ENCODE measurements at regions not wholly inside any gene's neighbourhood (a gene's known extent, or its start where the extent isn't known, plus 50 kb on each side); places are given as distances from the start of the nearest gene placed in this dataset.
"Not testable (repeated sequence)": the region's sequence is repeated elsewhere in the genome, so short reads cannot be mapped to it uniquely, and the experiment has no call there.

DNA sequence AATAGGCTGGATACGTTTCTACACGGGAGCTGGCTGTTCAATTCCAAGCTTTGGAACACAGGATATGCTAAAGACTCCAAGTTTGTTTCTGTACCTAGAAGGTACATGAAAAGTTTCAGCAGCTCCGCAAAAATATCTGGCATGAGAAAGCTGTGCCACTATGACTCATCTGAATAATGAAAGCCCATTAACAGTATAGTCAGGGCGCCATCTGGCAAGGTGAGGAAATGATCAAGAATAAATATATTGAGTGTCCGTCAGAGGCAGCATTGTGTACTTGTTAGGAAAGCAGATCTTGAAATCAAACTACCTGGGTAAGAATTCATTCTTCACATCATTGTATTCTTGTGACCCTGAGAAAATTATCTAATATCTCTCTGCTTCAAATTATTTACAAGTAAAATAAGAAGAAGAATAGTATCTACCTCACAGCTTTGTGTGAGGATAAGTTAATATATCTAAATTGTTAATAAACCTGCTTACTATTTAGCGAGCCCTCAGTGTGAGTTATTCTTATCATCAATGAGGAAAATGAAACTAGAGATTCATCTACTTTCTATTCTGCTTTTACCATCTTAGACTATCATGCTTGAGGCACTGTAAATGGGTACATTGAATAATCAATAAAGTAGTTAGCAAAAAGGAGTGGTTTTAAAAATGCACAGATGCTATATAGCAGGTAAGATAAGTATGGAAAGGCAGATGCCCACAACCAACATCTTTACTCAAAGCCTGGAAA is 53.5 kb downstream of the FSCB start:
- DNase-seq = peak; percentile 78 to 88

DNA sequence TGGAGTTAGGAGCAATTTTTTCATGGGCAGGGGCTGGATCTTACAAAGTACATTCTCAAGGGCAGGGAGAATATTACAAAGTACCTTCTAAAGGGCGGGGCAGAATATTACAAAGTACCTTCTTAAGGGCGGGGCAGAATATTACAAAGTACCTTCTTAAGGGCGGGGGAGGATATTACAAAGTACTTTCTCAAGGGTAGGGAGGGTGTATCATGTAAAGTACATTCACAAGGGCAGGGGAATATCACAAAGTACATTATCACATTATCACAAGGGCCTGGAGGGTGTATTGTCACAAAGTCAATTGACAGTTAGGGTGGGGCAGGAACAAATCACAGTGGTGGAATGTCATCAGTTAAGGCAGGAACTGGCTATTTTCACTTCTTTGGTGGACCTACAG is 56.9 kb downstream of the FSCB start:
- DNase-seq = not testable (repeated sequence)

- DNase-seq = no peak
Observed at GRCh38 chr14:44449680-44450079, 57.4 kb downstream of the FSCB start.

GRCh38 chr14:44448951-44449358 is 58.1 kb downstream of the FSCB start:
- no peak for DNase-seq

GRCh38 chr14:44446965-44447364 is 60.1 kb downstream of the FSCB start:
- no peak for DNase-seq

GRCh38 chr14:44444454-44444853 is 62.6 kb downstream of the FSCB start:
- no peak for DNase-seq

- no peak for DNase-seq
Observed at GRCh38 chr14:44438936-44439335, 68.1 kb downstream of the FSCB start.

DNA sequence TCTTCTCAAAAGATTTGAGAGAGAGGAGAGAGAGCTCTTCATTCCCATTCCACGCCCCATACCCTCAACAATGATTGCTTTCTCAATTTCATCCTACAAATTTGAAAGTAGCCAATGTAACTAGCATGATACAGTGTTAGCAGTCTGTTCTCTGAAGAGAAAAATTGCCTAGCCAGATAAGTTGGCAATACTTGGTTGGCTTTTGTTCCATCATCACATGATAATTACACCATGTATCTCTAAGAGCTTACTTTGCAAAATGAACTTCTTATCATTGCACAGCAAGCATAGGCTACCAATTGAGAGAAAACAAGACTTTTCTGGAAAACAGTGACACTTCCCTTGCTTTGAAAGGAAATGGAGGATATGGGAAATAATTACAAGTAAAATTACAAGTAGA is 68.9 kb downstream of the FSCB start:
- DNase-seq = no peak

GRCh38 chr14:44436458-44436857 is 70.6 kb downstream of the FSCB start:
- DNase-seq = no peak

- DNase-seq = no peak
Observed at GRCh38 chr14:44428231-44428945, 78.7 kb downstream of the FSCB start.

- DNase-seq = no peak
Observed at GRCh38 chr14:44422699-44423098, 84.4 kb downstream of the FSCB start.

DNA sequence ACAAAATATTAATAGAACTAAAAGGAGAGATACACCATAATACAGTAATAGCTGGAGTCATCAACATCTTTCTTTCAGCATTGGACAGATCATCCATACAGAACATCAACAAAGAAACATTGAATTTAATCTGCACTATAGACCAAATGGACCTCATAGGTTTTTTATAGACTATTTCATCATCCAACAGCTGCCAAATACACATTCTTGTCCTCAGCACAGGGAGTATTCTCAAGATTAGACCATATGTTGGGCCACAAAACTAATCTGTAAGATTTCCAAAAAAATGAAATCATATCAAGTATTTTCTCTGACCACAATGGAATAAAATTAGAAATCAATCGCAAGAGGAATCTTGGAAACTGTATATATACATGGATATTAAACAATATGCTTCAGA is 86.9 kb downstream of the FSCB start:
- DNase-seq = peak; percentile 3 to 70

DNA sequence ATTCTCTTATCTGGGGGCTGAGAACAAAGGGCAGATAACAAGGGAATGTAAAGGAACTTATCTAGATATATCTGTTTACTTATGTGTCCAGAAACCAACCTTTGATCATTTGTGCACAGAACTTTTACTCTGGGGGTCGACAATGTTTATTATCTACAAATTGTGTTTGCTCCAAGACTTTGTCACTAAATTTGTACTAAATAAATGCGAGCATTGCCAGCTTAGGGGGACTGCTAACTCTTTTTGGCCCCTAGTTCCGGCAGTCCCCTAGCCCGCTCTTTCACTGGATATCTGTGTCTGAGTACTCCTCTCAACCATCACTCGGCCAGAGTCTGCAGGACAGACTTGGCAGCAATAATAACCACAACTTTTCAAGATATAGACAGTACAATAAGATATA is 88.2 kb downstream of the FSCB start:
- no peak for DNase-seq

GRCh38 chr14:44417809-44418208 is 89.3 kb downstream of the FSCB start:
- DNase-seq = no peak

DNA sequence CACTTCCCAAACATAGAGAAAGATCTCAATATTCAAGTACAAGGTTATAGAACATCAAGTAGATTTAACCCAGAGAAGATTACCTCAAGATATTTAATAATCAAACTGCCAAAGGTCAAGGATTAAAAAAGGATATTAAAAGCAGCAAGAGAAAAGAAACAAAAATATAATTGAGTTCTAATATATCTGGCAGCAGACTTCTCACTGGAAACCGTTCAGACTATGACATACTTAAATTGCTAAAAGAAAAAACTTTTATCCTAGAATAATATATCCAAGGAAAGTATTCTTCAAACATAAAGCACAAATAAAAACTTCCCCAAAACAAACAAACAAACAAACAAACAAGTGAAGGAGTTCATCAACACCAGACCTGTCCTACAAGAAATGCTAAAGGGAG is 92.4 kb downstream of the FSCB start:
- DNase-seq = no peak

GRCh38 chr14:44412858-44413569 is 94.1 kb downstream of the FSCB start:
- no peak for DNase-seq

GRCh38 chr14:44405011-44405486 is 102.0 kb downstream of the FSCB start:
- peak; percentile 8 to 78 for DNase-seq

DNA sequence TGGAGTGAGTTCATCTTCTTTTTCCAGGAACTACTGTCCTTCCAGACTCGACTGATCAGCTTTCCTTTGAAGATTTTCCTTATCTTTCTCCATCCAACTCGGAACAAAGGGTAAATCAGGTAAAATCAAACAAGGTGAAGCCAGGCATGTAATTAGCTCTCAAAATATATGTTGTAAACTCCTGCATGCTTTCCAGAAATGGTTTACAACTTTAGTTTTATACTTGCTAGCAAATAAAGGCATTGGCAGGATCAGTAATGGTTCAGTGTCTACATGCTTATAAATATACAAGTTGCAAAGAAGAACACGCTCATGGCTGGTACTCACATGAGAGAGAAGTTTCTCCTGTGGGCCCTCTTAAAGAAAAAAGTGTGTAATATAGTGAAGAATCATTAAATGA is 102.5 kb downstream of the FSCB start:
- peak in 1 of 2 experiments; percentile 18 for DNase-seq

DNA sequence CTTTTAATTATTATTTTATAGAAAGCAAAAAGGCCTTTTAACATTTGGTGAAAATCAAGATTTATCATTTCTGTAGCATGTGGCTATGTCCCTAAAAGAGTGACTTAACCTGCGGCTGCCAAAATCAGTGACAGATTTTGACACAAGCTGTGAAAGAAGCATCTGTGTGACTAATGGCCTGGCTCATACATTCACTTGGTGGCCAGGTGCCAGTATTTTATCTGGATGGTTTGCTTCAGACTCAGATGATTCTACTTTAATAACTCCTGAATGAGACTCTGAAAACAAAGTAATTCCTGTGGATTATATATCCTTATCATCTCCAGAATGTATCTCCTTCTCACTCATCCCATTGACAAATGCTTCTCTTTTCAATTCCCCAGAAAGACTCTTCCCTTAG is 103.0 kb downstream of the FSCB start:
- DNase-seq = peak; percentile 50 to 81

DNA sequence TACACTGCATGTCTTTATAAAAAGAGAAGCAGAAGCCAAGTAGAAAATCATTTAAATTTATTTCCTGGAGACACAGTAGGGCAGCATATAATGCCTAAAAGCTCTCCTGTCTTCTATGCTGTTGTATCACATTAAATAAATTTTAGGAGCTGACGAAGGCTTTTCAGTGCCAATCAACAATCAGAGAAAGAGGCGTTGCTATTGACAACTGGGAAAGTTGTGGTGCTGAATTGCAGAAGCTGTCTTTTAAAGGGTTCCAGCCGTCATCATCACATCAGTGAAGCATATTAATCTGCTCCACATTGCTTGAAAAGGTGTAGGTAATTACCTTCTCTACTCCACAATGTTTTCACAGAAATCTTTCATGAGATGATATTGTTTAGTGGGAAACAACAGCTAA is 103.9 kb downstream of the FSCB start:
- no peak for DNase-seq

- DNase-seq = no peak
Observed at GRCh38 chr14:44396226-44396625, 110.9 kb downstream of the FSCB start.

- no peak for DNase-seq
Observed at GRCh38 chr14:44392984-44393383, 114.1 kb downstream of the FSCB start.

GRCh38 chr14:44388306-44388705 is 118.8 kb downstream of the FSCB start:
- DNase-seq = peak in 1 of 2 experiments; percentile 56

GRCh38 chr14:44385906-44386305 is 121.2 kb downstream of the FSCB start:
- DNase-seq = no peak

Data from NCI-H524 (cell line).